B cell (primary cell): ENCODE measurements at regions not wholly inside any gene's neighbourhood (a gene's known extent, or its start where the extent isn't known, plus 50 kb on each side); places are given as distances from the start of the nearest gene placed in this dataset.

ENCODE experiments used
- ATAC-seq: fragments of 200-7000 bp; cut with Tn5 transposase; one replicate; pipeline ENCODE4 v1.10.0; 2021; ENCODE audit warnings: low read depth, mild to moderate bottlenecking, moderate number of reproducible peaks, moderate library complexity
- CTCF ChIA-PET: fragments of 350-600 bp; sonication (Branson Sonifier 250); formaldehyde crosslinking; loops from one replicate; lab custom pipeline; 2021; ENCODE audit warnings: antibody characterized with exemption, inconsistent platforms; lab: Charles Lee
- POLR2A ChIA-PET: fragments of 350-600 bp; sonication (Branson Sonifier 250); formaldehyde crosslinking; loops from one replicate; lab custom pipeline; 2021; ENCODE audit warnings: antibody characterized with exemption; lab: Charles Lee
- DNase-seq: peaks from one replicate; pipeline ENCODE4 v3.0.0; 2013
- H2AFZ ChIP-seq: 2 replicates; pipeline ENCODE4 v1.6.1; 2012; ENCODE audit warnings: mild to moderate bottlenecking, low read depth, low read length; ENCODE audit not compliant: insufficient read depth, poor library complexity, severe bottlenecking
- H3K27ac ChIP-seq, 2 donors: 1 replicate in 1 of 2; 2 replicates in 1 of 2; pipeline ENCODE4 v1.5.1; 2012 to 2013; ENCODE audit warnings: low read length in 2 of 2, mild to moderate bottlenecking in 2 of 2, moderate library complexity in 1 of 2
- H3K27me3 ChIP-seq, 4 experiments: fragments of 200-600 bp in 1 of 4; sonication (generic) in 1 of 4; replicated peaks in 1 of 4; 1 replicate in 2 of 4; 2 replicates in 2 of 4; pipeline versions ENCODE4 v1.6.1 to v1.7.0; 2013 to 2016; ENCODE audit warnings: low read length in 3 of 4, mild to moderate bottlenecking in 2 of 4, mixed read lengths in 1 of 4, moderate library complexity in 1 of 4; ENCODE audit not compliant: insufficient read depth in 4 of 4, control insufficient read depth in 3 of 4; ENCODE audit errors: control extremely low read depth in 1 of 4
- H3K36me3 ChIP-seq, 2 experiments: replicated peaks in 1 of 2; 1 replicate in 1 of 2; 2 replicates in 1 of 2; pipeline versions ENCODE4 v1.6.1 to v1.7.1; 2013; ENCODE audit warnings: low read length in 1 of 2; ENCODE audit not compliant: insufficient read depth in 2 of 2, control insufficient read depth in 1 of 2; ENCODE audit errors: control extremely low read depth in 1 of 2, extremely low read depth in 1 of 2
- H3K4me1 ChIP-seq, 2 donors: fragments of 200-600 bp in 1 of 2; sonication (generic) in 1 of 2; 1 replicate in 1 of 2; 2 replicates in 1 of 2; pipeline versions ENCODE4 v1.5.1 to v1.6.1; 2013 to 2017; ENCODE audit warnings: low read length in 2 of 2; ENCODE audit not compliant: control insufficient read depth in 2 of 2, insufficient read depth in 2 of 2
- H3K4me2 ChIP-seq: replicated peaks from 2 replicates; pipeline ENCODE3; 2012; ENCODE audit warnings: mild to moderate bottlenecking, low read depth, low read length; ENCODE audit not compliant: poor library complexity, severe bottlenecking
- H3K4me3 ChIP-seq, 5 experiments: fragments of 200-600 bp in 1 of 5; sonication (generic) in 1 of 5; 1 replicate in 3 of 5; 2 replicates in 2 of 5; pipeline versions ENCODE4 v1.5.1 to v1.7.0; 2011 to 2016; ENCODE audit warnings: low read length in 4 of 5, mild to moderate bottlenecking in 4 of 5, low read depth in 2 of 5, control low read depth in 1 of 5, moderate library complexity in 1 of 5; ENCODE audit not compliant: insufficient read depth in 1 of 5; ENCODE audit errors: control extremely low read depth in 1 of 5, extremely low read depth in 1 of 5
- H3K79me2 ChIP-seq: fragments of 200-600 bp; sonication (generic); one replicate; pipeline ENCODE4 v1.6.0; 2016; ENCODE audit warnings: low read length; ENCODE audit not compliant: control insufficient read depth, insufficient read depth
- H3K9ac ChIP-seq: fragments of 200-600 bp; sonication (generic); 2 replicates; pipeline ENCODE4 v1.6.1; 2017; ENCODE audit warnings: mild to moderate bottlenecking, low read length, moderate library complexity
- H3K9me3 ChIP-seq, 3 donors: one replicate each; pipeline versions ENCODE4 v1.6.1 to v1.7.1; 2013; ENCODE audit warnings: low read length in 2 of 3; ENCODE audit not compliant: control insufficient read depth in 2 of 3, insufficient read depth in 1 of 3; ENCODE audit errors: control extremely low read depth in 1 of 3
- H4K20me1 ChIP-seq: 2 replicates; pipeline ENCODE4 v1.6.0; 2012; ENCODE audit warnings: mild to moderate bottlenecking, low read length; ENCODE audit not compliant: insufficient read depth, control insufficient read depth, poor library complexity, severe bottlenecking
- H3K27ac Mint-ChIP-seq: one replicate; pipeline ENCODE4 v1.8.0; 2021; ENCODE audit warnings: mixed read lengths
- H3K27me3 Mint-ChIP-seq: one replicate; pipeline ENCODE4 v1.8.0; 2021; ENCODE audit warnings: mixed read lengths
- H3K4me1 Mint-ChIP-seq: one replicate; pipeline ENCODE4 v1.8.0; 2021; ENCODE audit warnings: mixed read lengths
- H3K4me3 Mint-ChIP-seq: one replicate; pipeline ENCODE4 v1.8.0; 2021; ENCODE audit warnings: mixed read lengths
- H3K9me3 Mint-ChIP-seq: one replicate; pipeline ENCODE4 v1.8.0; 2022; ENCODE audit warnings: mixed read lengths; ENCODE audit not compliant: insufficient read depth
- CTCF ChIP-seq: fragments of 200-600 bp; IDR thresholded peaks from one replicate; pipeline ENCODE4 v1.8.0; 2022; ENCODE audit warnings: antibody characterized with exemption, mild to moderate bottlenecking
- EZH2 ChIP-seq: IDR thresholded peaks from 2 replicates; pipeline ENCODE4 v1.6.1; 2012; ENCODE audit warnings: borderline replicate concordance, low read depth, mild to moderate bottlenecking, moderate library complexity, low read length; ENCODE audit not compliant: insufficient read depth, poor library complexity, severe bottlenecking
- WGBS: methylation state at CpG from one replicate; pipeline ENCODE4 v1.1.5; 2013; ENCODE audit warnings: missing lambda C conversion rate; ENCODE audit not compliant: insufficient coverage; 5-methylcytosine and 5-hydroxymethylcytosine counted together
- intact Hi-C: fragments of 100-400 bp; cut with micrococcal nuclease; formaldehyde crosslinking; loops from one replicate; pipeline ENCODE4 v1.10.0; 2022

DNA sequence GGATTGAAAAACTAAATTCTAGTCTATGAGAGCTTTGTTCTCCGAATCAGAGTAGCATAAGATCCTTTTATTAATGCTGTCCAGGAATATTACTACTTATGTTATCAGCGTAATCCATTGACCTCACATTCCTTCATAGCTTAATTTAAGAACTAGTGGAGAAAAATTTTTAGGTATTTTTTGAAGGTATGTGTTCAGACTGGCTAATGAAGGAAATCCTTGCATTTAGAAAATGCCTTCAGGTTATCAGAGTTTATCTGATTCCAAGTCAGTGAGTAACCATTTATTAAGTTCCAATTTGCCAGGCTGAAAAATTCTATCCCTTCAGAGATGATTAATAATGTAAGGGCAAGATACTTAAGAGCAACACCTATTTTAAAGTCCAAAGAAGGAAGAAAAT is 338.2 kb upstream of the B3GALT2 start:
- Histone ChIP-seq H3K27ac (no peak overlapping the region), H3K36me3 (no peaks in the 10 kb centered on the region), H3K79me2 (no peaks in the 10 kb centered on the region), H3K27me3 (no peaks in the 10 kb centered on the region), H3K9ac (no peak overlapping the region), H3K9me3 (peaks cover 0 to 3% (median 2%) of the 10 kb centered on the region in 3 donors), H3K4me3 (no peak overlapping the region), H3K4me2 (no peak overlapping the region), H4K20me1 (no peaks in the 10 kb centered on the region), H2AFZ (no peak overlapping the region), H3K4me1 (no peaks in the 10 kb centered on the region)
- TF ChIP-seq EZH2 = no peak
- TF ChIP-seq CTCF = no peak
- intact Hi-C loops = no loop called here
- ATAC-seq (no peak), DNase-seq (no peak)
- CTCF ChIA-PET = no interaction called here
- Mint-ChIP-seq H3K27ac (no peak overlapping the region), H3K4me3 (no peak overlapping the region), H3K4me1 (no peaks in the 10 kb centered on the region), H3K27me3 (peaks cover 3% of the 10 kb centered on the region), H3K9me3 (no peaks in the 10 kb centered on the region)
- POLR2A ChIA-PET = no interaction called here
- WGBS = no CpG with 5 or more reads among the region's 2 CpGs

DNA sequence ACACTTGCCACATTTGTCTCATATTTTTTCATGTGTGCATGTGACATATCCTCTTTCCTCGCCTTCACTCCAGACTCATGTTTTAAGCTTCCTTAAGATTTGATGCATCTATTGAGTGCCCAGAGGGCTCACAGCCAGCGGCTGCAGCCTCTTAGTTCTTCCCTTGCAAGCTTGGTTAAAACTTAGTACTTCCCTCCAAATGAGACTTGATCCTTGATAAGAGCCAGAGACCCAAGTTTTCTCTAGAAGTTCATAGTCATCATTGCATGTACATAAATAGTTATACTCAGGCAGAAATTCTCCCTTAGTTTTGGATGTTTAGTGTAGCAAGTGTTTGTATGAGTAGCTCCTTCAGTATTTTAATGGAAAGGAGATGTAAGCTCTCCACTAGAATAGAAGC is 337.6 kb upstream of the B3GALT2 start:
- Mint-ChIP-seq H3K9me3 (no peaks in the 10 kb centered on the region), H3K4me3 (no peak overlapping the region), H3K27me3 (peaks cover 3% of the 10 kb centered on the region), H3K4me1 (no peaks in the 10 kb centered on the region), H3K27ac (no peak overlapping the region)
- no peak overlapping the region for H3K4me2 ChIP-seq
- no peaks in the 10 kb centered on the region for H3K4me1 ChIP-seq
- no peaks in the 10 kb centered on the region for H3K79me2 ChIP-seq
- H2AFZ ChIP-seq = no peak overlapping the region
- DNase-seq (no peak), ATAC-seq (no peak)
- TF ChIP-seq EZH2 (no peak), CTCF (no peak)
- H3K9me3 ChIP-seq = peaks cover 0 to 3% (median 1%) of the 10 kb centered on the region in 3 donors
- H4K20me1 ChIP-seq = no peaks in the 10 kb centered on the region
- H3K9ac ChIP-seq = no peak overlapping the region
- CTCF ChIA-PET = no interaction called here
- H3K4me3 ChIP-seq = no peak overlapping the region
- H3K27ac ChIP-seq = no peak overlapping the region
- WGBS = 90% methylated on average over 2 of the region's 2 CpGs
- H3K27me3 ChIP-seq = no peaks in the 10 kb centered on the region
- POLR2A ChIA-PET = no interaction called here
- intact Hi-C loops = no loop called here
- no peaks in the 10 kb centered on the region for H3K36me3 ChIP-seq
